Sigmoid colon (tissue), 4 donors: ENCODE measurements at regions not wholly inside any gene's neighbourhood (a gene's known extent, or its start where the extent isn't known, plus 50 kb on each side); places are given as distances from the start of the nearest gene placed in this dataset.

Source experiments
- EP300 ChIP-seq, 4 donors: sonication (generic); formaldehyde crosslinking; IDR thresholded peaks; one replicate each; pipeline ENCODE4 v1.6.1; 2017; ENCODE audit warnings: antibody characterized with exemption in 4 of 4
- TF ChIP-seq, protein P1 (sequence below), 4 experiments: fragments of 450-650 bp in 3 of 4; fragments of 200-600 bp in 1 of 4; IDR thresholded peaks; one replicate each; pipeline ENCODE4 v1.5.1; 2016 to 2019; ENCODE audit warnings: antibody characterized with exemption in 4 of 4, mild to moderate bottlenecking in 3 of 4, moderate library complexity in 2 of 4

DNA sequence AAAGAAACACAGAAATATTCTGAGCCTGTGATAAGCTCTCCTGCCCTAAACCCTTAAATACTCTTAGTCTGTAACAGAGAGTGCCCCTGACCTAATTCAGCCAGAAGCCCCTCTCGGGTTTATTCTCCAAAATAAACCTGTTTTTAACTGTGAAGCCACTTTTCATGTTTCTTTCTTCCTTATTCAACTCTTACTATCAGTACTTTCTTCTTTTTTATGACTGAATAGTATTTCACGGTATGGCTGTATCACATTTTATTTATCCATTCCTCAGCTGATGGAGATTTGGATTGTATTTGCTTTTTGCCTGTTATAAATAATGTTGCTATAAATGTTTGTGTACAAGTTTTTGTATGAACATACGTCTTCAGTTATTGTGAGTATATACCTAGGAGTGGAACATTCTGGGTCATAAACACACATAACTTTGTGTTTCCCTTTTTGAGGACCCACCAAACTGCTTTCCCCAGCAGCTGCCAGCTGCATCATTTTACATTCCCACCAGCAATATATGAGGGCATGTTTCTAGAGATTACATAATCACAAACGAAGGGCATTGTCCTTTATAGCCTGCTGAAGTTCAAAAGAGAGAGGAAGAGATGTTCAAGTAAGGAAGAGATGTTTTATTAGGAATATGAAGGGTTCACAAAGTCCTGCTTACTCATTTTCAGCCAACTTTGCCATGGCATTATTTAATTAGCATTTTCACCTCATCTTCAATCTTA, 199.4 kb upstream of the NUDT4 start:
- TF ChIP-seq, protein P1, sequence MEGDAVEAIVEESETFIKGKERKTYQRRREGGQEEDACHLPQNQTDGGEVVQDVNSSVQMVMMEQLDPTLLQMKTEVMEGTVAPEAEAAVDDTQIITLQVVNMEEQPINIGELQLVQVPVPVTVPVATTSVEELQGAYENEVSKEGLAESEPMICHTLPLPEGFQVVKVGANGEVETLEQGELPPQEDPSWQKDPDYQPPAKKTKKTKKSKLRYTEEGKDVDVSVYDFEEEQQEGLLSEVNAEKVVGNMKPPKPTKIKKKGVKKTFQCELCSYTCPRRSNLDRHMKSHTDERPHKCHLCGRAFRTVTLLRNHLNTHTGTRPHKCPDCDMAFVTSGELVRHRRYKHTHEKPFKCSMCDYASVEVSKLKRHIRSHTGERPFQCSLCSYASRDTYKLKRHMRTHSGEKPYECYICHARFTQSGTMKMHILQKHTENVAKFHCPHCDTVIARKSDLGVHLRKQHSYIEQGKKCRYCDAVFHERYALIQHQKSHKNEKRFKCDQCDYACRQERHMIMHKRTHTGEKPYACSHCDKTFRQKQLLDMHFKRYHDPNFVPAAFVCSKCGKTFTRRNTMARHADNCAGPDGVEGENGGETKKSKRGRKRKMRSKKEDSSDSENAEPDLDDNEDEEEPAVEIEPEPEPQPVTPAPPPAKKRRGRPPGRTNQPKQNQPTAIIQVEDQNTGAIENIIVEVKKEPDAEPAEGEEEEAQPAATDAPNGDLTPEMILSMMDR (IDR thresholded peaks at IDR 0.05): no peak
- no peak for TF ChIP-seq EP300 (IDR thresholded peaks at IDR 0.05)
